ENCODE measurements at regions not wholly inside any gene's neighbourhood (a gene's known extent, or its start where the extent isn't known, plus 50 kb on each side); places are given as distances from the start of the nearest gene placed in this dataset.

GRCh38 chr2:234564699-234565098 is 67.8 kb upstream of the ARL4C start:
- H3K36me3 ChIP-seq = no peaks in the 10 kb centered on the region
- ATAC-seq (ENCODE audit: insufficient number of reproducible peaks, low FRiP score, low read depth) = no peak
- H3K27ac ChIP-seq = no peak overlapping the region
- no peak for TF ChIP-seq CTCF (IDR thresholded peaks at IDR 0.05)
- no peak for DNase-seq (ENCODE audit: low spot score)
- no peak overlapping the region for H3K4me3 ChIP-seq
- H3K27me3 ChIP-seq (replicated peaks; ENCODE audit: insufficient read depth) = no peaks in the 10 kb centered on the region
- H3K9me3 ChIP-seq = no peaks in the 10 kb centered on the region
- no peaks in the 10 kb centered on the region for H3K4me1 ChIP-seq (ENCODE audit: control insufficient read depth in 1 of 2, low read depth in 2 of 2)

GRCh38 chr2:234559609-234560008 is 62.7 kb upstream of the ARL4C start:
- DNase-seq (ENCODE audit: low spot score) (no peak), ATAC-seq (ENCODE audit: insufficient number of reproducible peaks, low FRiP score, low read depth) (no peak)
- H3K27ac ChIP-seq = no peak overlapping the region
- no peaks in the 10 kb centered on the region for H3K36me3 ChIP-seq
- H3K4me3 ChIP-seq = no peak overlapping the region
- no peaks in the 10 kb centered on the region for H3K27me3 ChIP-seq (replicated peaks; ENCODE audit: insufficient read depth)
- H3K9me3 ChIP-seq = no peaks in the 10 kb centered on the region
- no peak for TF ChIP-seq CTCF (IDR thresholded peaks at IDR 0.05)
- no peaks in the 10 kb centered on the region for H3K4me1 ChIP-seq (ENCODE audit: control insufficient read depth in 1 of 2, low read depth in 2 of 2)

- H3K9me3 ChIP-seq = no peaks in the 10 kb centered on the region
- ATAC-seq (ENCODE audit: insufficient number of reproducible peaks, low FRiP score, low read depth) = no peak
- TF ChIP-seq CTCF (IDR thresholded peaks at IDR 0.05) = no peak
- no peak overlapping the region for H3K4me3 ChIP-seq
- no peak overlapping the region for H3K27ac ChIP-seq
- no peaks in the 10 kb centered on the region for H3K4me1 ChIP-seq (ENCODE audit: control insufficient read depth in 1 of 2, low read depth in 2 of 2)
- no peak for DNase-seq (ENCODE audit: low spot score)
- H3K36me3 ChIP-seq = no peaks in the 10 kb centered on the region
- H3K27me3 ChIP-seq (replicated peaks; ENCODE audit: insufficient read depth) = no peaks in the 10 kb centered on the region
Observed at GRCh38 chr2:234558642-234559041, 61.8 kb upstream of the ARL4C start.

- Histone ChIP-seq H3K4me1 (ENCODE audit: control insufficient read depth in 1 of 2, low read depth in 2 of 2) (no peaks in the 10 kb centered on the region), H3K9me3 (no peaks in the 10 kb centered on the region), H3K36me3 (no peaks in the 10 kb centered on the region), H3K4me3 (no peak overlapping the region), H3K27ac (no peak overlapping the region), H3K27me3 (replicated peaks; ENCODE audit: insufficient read depth) (no peaks in the 10 kb centered on the region)
- no peak for TF ChIP-seq CTCF (IDR thresholded peaks at IDR 0.05)
- ATAC-seq (ENCODE audit: insufficient number of reproducible peaks, low FRiP score, low read depth) (no peak), DNase-seq (ENCODE audit: low spot score) (no peak)
Observed at GRCh38 chr2:234556848-234557573, 60.1 kb upstream of the ARL4C start.

GRCh38 chr2:234555616-234556249 is 58.9 kb upstream of the ARL4C start:
- Histone ChIP-seq H3K4me3 (no peak overlapping the region), H3K27ac (no peak overlapping the region), H3K4me1 (ENCODE audit: control insufficient read depth in 1 of 2, low read depth in 2 of 2) (no peaks in the 10 kb centered on the region), H3K36me3 (no peaks in the 10 kb centered on the region), H3K27me3 (replicated peaks; ENCODE audit: insufficient read depth) (no peaks in the 10 kb centered on the region), H3K9me3 (no peaks in the 10 kb centered on the region)
- no peak for DNase-seq (ENCODE audit: low spot score)
- ATAC-seq (ENCODE audit: insufficient number of reproducible peaks, low FRiP score, low read depth) = no peak
- TF ChIP-seq CTCF (IDR thresholded peaks at IDR 0.05) = no peak
